ENCODE measurements at regions not wholly inside any gene's neighbourhood (a gene's known extent, or its start where the extent isn't known, plus 50 kb on each side); places are given as distances from the start of the nearest gene placed in this dataset.

DNA sequence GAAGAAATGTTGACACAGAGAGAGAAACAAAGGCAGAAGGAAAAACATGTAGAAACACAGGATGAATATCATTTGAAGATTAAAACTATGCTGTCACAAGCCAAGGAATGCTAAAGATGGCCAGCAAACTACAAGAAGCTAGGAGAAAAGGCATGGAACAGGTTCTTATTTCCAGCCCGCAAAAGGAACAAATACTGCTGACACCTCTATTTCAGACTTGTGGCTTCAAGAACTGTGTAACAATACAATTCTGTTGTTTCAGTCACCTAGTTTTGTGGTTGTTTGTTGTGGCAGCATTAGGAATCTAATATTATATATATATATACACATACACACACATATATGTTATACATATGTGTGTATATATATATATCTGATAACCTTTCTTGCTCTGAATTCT is 1543.9 kb downstream of the KCNT2 start:
- TF ChIP-seq POLR2A (IDR thresholded peaks at IDR 0.05): no peak
- TF ChIP-seq, protein P1, sequence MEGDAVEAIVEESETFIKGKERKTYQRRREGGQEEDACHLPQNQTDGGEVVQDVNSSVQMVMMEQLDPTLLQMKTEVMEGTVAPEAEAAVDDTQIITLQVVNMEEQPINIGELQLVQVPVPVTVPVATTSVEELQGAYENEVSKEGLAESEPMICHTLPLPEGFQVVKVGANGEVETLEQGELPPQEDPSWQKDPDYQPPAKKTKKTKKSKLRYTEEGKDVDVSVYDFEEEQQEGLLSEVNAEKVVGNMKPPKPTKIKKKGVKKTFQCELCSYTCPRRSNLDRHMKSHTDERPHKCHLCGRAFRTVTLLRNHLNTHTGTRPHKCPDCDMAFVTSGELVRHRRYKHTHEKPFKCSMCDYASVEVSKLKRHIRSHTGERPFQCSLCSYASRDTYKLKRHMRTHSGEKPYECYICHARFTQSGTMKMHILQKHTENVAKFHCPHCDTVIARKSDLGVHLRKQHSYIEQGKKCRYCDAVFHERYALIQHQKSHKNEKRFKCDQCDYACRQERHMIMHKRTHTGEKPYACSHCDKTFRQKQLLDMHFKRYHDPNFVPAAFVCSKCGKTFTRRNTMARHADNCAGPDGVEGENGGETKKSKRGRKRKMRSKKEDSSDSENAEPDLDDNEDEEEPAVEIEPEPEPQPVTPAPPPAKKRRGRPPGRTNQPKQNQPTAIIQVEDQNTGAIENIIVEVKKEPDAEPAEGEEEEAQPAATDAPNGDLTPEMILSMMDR (IDR thresholded peaks at IDR 0.05 in 4 of 5, conservative IDR thresholded peaks at IDR 0.05 in 1 of 5): no peak
- H3K27me3 ChIP-seq: no peaks in the 10 kb centered on the region
- ATAC-seq (no peak), DNase-seq (no peak)
- intact Hi-C loops (cut with DNase I; ENCODE audit: low total_unique reads) (no loop called here), in situ Hi-C loops (cut with MboI; ENCODE audit: low sequenced_read_pairs in 4 of 4) (no loop called here)
- no peak overlapping the region for H3K27ac ChIP-seq
- H3K4me1 ChIP-seq: no peaks in the 10 kb centered on the region
- H3K36me3 ChIP-seq: no peaks in the 10 kb centered on the region
- H3K9me3 ChIP-seq: no peaks in the 10 kb centered on the region
- no peak overlapping the region for H3K4me3 ChIP-seq

DNA sequence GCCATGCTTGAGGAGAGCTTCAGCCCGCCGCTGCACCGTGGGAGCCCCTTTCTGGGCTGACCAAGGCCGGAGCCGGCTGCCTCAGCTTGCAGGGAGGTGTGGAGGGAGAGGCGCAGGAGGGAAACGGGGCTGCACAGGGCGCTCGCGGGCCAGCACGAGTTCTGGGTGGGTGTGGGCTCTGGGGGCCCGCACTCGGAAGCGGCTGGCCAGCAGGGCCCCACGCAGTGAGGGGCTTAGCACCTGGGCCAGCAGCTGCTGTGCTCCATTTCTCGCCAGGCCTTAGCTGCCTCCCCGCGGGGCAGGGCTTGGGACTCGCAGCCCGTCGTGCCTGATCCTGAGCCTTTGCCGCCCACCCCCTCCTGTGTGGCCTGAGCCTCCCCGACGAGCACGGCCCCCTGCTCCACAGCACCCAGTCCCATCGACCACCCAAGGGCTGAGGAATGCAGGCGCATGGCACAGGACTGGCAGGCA is 1554.0 kb downstream of the KCNT2 start:
- Histone ChIP-seq H3K9me3 (no peaks in the 10 kb centered on the region), H3K27me3 (no peaks in the 10 kb centered on the region), H3K36me3 (no peaks in the 10 kb centered on the region), H3K4me1 (no peaks in the 10 kb centered on the region), H3K4me3 (no peak overlapping the region), H3K27ac (no peak overlapping the region)
- no peak for TF ChIP-seq POLR2A (IDR thresholded peaks at IDR 0.05)
- TF ChIP-seq, protein P1 (IDR thresholded peaks at IDR 0.05 in 4 of 5, conservative IDR thresholded peaks at IDR 0.05 in 1 of 5): no peak
- ATAC-seq (no peak), DNase-seq (no peak)
- intact Hi-C loops (cut with DNase I; ENCODE audit: low total_unique reads): no loop called here
- in situ Hi-C loops (cut with MboI; ENCODE audit: low sequenced_read_pairs in 4 of 4): no loop called here

DNA sequence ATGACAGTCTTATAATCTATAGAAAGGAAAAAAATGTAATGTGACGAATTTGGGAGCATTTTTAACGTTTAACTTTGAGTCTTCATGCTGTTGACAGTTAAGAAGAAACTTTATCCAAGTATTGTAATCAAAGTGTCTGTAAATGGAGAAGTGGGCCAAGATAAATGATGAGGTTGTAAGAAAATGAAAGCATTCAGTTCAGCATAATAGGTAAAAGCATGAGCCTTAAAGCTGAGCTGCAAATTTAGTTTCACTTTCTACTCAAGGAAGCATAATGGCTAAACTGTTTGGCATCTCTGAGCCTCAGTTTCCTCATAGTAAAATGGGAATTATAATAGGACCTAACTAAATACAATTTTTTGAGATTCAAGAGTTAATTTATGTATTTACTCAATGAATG is 1554.8 kb downstream of the KCNT2 start:
- H3K4me3 ChIP-seq: no peak overlapping the region
- H3K36me3 ChIP-seq: no peaks in the 10 kb centered on the region
- H3K27ac ChIP-seq: no peak overlapping the region
- no peak for DNase-seq
- in situ Hi-C loops (cut with MboI; ENCODE audit: low sequenced_read_pairs in 4 of 4): no loop called here
- no peak for ATAC-seq
- intact Hi-C loops (cut with DNase I; ENCODE audit: low total_unique reads): no loop called here
- no peaks in the 10 kb centered on the region for H3K9me3 ChIP-seq
- no peaks in the 10 kb centered on the region for H3K4me1 ChIP-seq
- H3K27me3 ChIP-seq: no peaks in the 10 kb centered on the region
- no peak for TF ChIP-seq POLR2A (IDR thresholded peaks at IDR 0.05)

DNA sequence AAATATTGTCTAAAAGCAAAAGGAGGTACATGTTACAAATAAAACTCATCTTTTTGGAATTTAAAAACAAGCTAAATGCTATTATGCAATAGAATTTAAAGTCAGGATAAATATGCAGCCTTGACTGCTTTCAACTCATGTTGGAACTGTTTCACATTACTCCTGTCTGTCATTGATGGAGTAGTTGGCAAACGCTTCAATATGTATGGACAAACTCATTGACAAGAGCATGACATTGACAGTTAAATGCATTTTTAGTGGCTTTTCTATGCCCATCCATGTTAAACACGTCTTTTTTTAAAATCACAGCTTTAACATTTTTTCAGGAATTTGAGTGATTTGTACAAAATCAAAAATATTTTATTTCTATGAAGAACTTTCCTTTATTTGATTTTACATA is 1560.5 kb downstream of the KCNT2 start:
- no peak overlapping the region for H3K4me3 ChIP-seq
- DNase-seq (no peak), ATAC-seq (no peak)
- no peaks in the 10 kb centered on the region for H3K9me3 ChIP-seq
- H3K27me3 ChIP-seq: no peaks in the 10 kb centered on the region
- no peaks in the 10 kb centered on the region for H3K4me1 ChIP-seq
- TF ChIP-seq, protein P1 (IDR thresholded peaks at IDR 0.05 in 4 of 5, conservative IDR thresholded peaks at IDR 0.05 in 1 of 5): no peak
- no peak for TF ChIP-seq POLR2A (IDR thresholded peaks at IDR 0.05)
- no peak overlapping the region for H3K27ac ChIP-seq
- intact Hi-C loops (cut with DNase I; ENCODE audit: low total_unique reads): no loop called here
- no peaks in the 10 kb centered on the region for H3K36me3 ChIP-seq
- in situ Hi-C loops (cut with MboI; ENCODE audit: low sequenced_read_pairs in 4 of 4): no loop called here

DNA sequence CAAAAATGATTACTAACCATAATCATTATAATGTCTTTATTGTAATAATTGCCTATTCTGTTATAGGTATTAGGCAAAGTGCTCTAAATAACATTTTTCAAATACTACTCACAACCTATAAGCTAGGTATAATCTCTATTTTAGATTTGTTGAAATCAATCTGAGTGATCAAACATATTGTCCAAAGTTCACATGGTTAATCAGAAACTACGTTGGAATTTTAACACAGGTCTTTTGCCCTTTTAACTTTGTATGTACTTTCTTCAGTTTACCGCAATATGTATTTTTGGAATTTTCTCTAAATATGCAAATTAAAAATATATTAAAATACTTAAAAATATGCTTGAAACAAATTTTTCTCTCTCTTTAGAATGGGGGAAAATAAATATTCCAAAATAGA is 1563.2 kb downstream of the KCNT2 start:
- in situ Hi-C loops (cut with MboI; ENCODE audit: low sequenced_read_pairs in 4 of 4): no loop called here
- intact Hi-C loops (cut with DNase I; ENCODE audit: low total_unique reads): no loop called here
- no peak for TF ChIP-seq POLR2A (IDR thresholded peaks at IDR 0.05)
- TF ChIP-seq, protein P1 (IDR thresholded peaks at IDR 0.05 in 4 of 5, conservative IDR thresholded peaks at IDR 0.05 in 1 of 5): no peak
- Histone ChIP-seq H3K27me3 (no peaks in the 10 kb centered on the region), H3K27ac (no peak overlapping the region), H3K4me3 (no peak overlapping the region), H3K4me1 (no peaks in the 10 kb centered on the region), H3K9me3 (no peaks in the 10 kb centered on the region), H3K36me3 (no peaks in the 10 kb centered on the region)
- DNase-seq (no peak), ATAC-seq (no peak)
